HEK293 (cell line): ENCODE measurements at regions not wholly inside any gene's neighbourhood (a gene's known extent, or its start where the extent isn't known, plus 50 kb on each side); places are given as distances from the start of the nearest gene placed in this dataset.

Experiments used
- CTCF ChIP-seq: fragments of 450-650 bp; formaldehyde crosslinking; IDR thresholded peaks from 2 replicates; pipeline ENCODE4 v1.5.1; 2016; ENCODE audit warnings: missing biosample characterization, missing genetic modification characterization
- MEIS1 ChIP-seq: sonication (generic); formaldehyde crosslinking; IDR thresholded peaks from 2 replicates; pipeline ENCODE4 v1.8.1; 2022; ENCODE audit warnings: missing genetic modification reagents, mild to moderate bottlenecking, borderline replicate concordance
- PATZ1 ChIP-seq: fragments of 450-650 bp; formaldehyde crosslinking; IDR thresholded peaks from 2 replicates; pipeline ENCODE4 v1.5.1; 2016; ENCODE audit warnings: missing biosample characterization, missing genetic modification characterization
- REST ChIP-seq: fragments of 450-650 bp; formaldehyde crosslinking; IDR thresholded peaks from 2 replicates; pipeline ENCODE4 v1.5.1; 2016; ENCODE audit warnings: missing biosample characterization, missing genetic modification characterization
- SCRT1 ChIP-seq: fragments of 450-650 bp; formaldehyde crosslinking; IDR thresholded peaks from 2 replicates; pipeline ENCODE4 v1.5.1; 2016; ENCODE audit warnings: missing biosample characterization, missing genetic modification characterization, borderline replicate concordance
- ZNF138 ChIP-seq: fragments of 450-650 bp; formaldehyde crosslinking; IDR thresholded peaks from 2 replicates; pipeline ENCODE4 v1.5.1; 2016; ENCODE audit warnings: missing biosample characterization, missing genetic modification characterization, borderline replicate concordance
- ZNF2 ChIP-seq: fragments of 450-650 bp; formaldehyde crosslinking; IDR thresholded peaks from 2 replicates; pipeline ENCODE4 v1.5.1; 2016; ENCODE audit warnings: missing biosample characterization, missing genetic modification characterization
- ZNF280C ChIP-seq: fragments of 450-650 bp; formaldehyde crosslinking; IDR thresholded peaks from 2 replicates; pipeline ENCODE4 v1.5.1; 2016; ENCODE audit warnings: missing biosample characterization, missing genetic modification characterization
- ZNF521 ChIP-seq: fragments of 450-650 bp; formaldehyde crosslinking; IDR thresholded peaks from 2 replicates; pipeline ENCODE4 v1.5.1; 2017; ENCODE audit warnings: missing biosample characterization, mild to moderate bottlenecking, missing genetic modification characterization
- ZNF544 ChIP-seq: fragments of 450-650 bp; formaldehyde crosslinking; IDR thresholded peaks from 2 replicates; pipeline ENCODE4 v1.5.0; 2017; ENCODE audit warnings: missing biosample characterization, missing genetic modification characterization
- ZNF76 ChIP-seq: fragments of 450-650 bp; formaldehyde crosslinking; IDR thresholded peaks from 2 replicates; pipeline ENCODE4; 2016; ENCODE audit warnings: low read depth, missing biosample characterization, missing genetic modification characterization, borderline replicate concordance
- ZNF785 ChIP-seq: fragments of 450-650 bp; formaldehyde crosslinking; IDR thresholded peaks from 2 replicates; pipeline ENCODE4 v1.5.1; 2016; ENCODE audit warnings: missing biosample characterization, missing genetic modification characterization
- ZSCAN18 ChIP-seq: fragments of 450-650 bp; formaldehyde crosslinking; IDR thresholded peaks from 2 replicates; pipeline ENCODE4 v1.5.1; 2016; ENCODE audit warnings: missing biosample characterization, missing genetic modification characterization

GRCh38 chr12:97877404-97877803, 414.8 kb downstream of the RMST start:
- TF ChIP-seq SCRT1 (tag by site-specific recombination) (no peak), ZNF76 (tag by site-specific recombination) (no peak), CTCF (tag by site-specific recombination) (no peak), ZNF2 (tag by site-specific recombination) (no peak), MEIS1 (CRISPR knock-in tag) (no peak), REST (no peak), ZNF138 (tag by site-specific recombination) (no peak), ZNF785 (tag by site-specific recombination) (no peak), ZNF544 (tag by site-specific recombination) (no peak), ZSCAN18 (no peak), ZNF280C (tag by site-specific recombination) (no peak), PATZ1 (no peak), ZNF521 (no peak)
